ENCODE measurements at regions not wholly inside any gene's neighbourhood (a gene's known extent, or its start where the extent isn't known, plus 50 kb on each side); places are given as distances from the start of the nearest gene placed in this dataset.

DNA sequence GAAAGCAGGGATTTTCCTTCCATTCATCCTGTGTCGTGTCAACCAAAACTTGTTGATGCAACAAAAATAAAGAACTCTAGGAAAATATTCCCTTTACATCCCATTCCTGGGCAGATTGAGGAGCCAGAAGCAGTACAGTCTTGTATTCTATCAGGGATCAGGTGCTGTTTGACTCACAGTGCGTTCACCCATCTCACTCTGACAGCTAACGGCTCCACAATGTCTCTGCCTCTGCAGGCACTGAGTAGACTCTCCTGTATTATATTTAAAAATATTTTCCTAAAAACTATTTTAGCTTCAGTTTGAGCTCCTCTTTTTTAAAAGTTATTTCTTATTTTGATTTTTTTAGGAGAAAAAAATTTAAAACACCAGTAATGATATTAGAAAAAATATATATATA lies 600.6 kb upstream of the SALL3 start:
- no TSS peak for BruUV-seq (replicated peaks)
- no peaks in the 10 kb centered on the region for H4K20me1 ChIP-seq (ENCODE audit: insufficient read depth, low read length)
- CTCF ChIA-PET (ENCODE audit: unreplicated experiment): no interaction called here
- no peak overlapping the region for H3K4me3 ChIP-seq (ENCODE audit: low read depth, low read length, poor library complexity, severe bottlenecking)
- intact Hi-C loops (cut with micrococcal nuclease; ENCODE audit: unreplicated experiment): no loop called here
- H3K9me2 ChIP-seq (ENCODE audit: insufficient read depth, low read length): no peaks in the 10 kb centered on the region
- H3K36me3 ChIP-seq (ENCODE audit: insufficient read depth, low read length): no peaks in the 10 kb centered on the region
- no peaks in the 10 kb centered on the region for H3K4me1 ChIP-seq (ENCODE audit: insufficient read depth, low read length, poor library complexity, severe bottlenecking)
- POLR2A ChIA-PET: no interaction called here
- H2AFZ ChIP-seq (ENCODE audit: low read length): no peak overlapping the region
- no peak for TF ChIP-seq EZH2phosphoT487 (IDR thresholded peaks at IDR 0.05; ENCODE audit: borderline replicate concordance, low read depth, low read length)
- TF ChIP-seq, protein P1, sequence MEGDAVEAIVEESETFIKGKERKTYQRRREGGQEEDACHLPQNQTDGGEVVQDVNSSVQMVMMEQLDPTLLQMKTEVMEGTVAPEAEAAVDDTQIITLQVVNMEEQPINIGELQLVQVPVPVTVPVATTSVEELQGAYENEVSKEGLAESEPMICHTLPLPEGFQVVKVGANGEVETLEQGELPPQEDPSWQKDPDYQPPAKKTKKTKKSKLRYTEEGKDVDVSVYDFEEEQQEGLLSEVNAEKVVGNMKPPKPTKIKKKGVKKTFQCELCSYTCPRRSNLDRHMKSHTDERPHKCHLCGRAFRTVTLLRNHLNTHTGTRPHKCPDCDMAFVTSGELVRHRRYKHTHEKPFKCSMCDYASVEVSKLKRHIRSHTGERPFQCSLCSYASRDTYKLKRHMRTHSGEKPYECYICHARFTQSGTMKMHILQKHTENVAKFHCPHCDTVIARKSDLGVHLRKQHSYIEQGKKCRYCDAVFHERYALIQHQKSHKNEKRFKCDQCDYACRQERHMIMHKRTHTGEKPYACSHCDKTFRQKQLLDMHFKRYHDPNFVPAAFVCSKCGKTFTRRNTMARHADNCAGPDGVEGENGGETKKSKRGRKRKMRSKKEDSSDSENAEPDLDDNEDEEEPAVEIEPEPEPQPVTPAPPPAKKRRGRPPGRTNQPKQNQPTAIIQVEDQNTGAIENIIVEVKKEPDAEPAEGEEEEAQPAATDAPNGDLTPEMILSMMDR (conservative IDR thresholded peaks at IDR 0.05; ENCODE audit: low read length): no peak
- no peaks in the 10 kb centered on the region for H3K9me3 ChIP-seq (ENCODE audit: low read length)
- DNase-seq (ENCODE audit: low spot score): no peak
- no peak overlapping the region for H3K27ac ChIP-seq (ENCODE audit: low read depth, low read length, poor library complexity, severe bottlenecking)
- no peak overlapping the region for H3K4me2 ChIP-seq (ENCODE audit: low read length)
- H3K79me2 ChIP-seq (ENCODE audit: insufficient read depth, low read depth, low read length): no peaks in the 10 kb centered on the region

DNA sequence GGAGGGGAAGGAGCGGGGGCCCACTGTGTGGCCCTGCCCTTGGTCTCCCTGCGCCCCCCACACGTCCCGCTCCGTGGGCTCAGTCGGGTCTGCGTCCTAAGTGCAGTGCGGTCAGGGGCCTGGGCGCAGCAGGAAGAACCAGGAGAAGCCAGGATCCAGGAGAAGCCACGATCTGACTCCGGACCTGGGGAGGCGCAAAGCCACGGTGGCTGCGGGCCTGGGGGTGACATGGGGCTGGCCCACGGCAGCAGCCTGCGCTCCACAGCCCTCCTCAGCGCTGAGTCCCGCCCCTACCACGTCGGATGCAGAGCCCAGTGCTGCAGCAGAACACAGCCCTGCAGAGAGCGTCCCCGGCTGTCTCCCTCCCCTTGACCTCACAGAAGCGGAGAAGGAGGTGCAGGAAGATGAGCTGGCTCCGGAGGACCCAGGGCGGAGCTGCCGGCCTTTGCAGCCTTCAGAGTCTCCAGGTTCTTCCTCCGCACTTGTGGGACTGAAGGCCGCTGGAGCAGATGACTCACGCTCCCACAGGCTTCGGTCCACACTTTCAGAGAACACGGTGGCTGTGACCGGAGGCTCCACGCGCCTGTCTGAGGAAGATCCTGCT lies 589.2 kb upstream of the SALL3 start:
- no peak for DNase-seq (ENCODE audit: low spot score)
- Histone ChIP-seq H4K20me1 (ENCODE audit: insufficient read depth, low read length) (no peaks in the 10 kb centered on the region), H3K9me2 (ENCODE audit: insufficient read depth, low read length) (no peaks in the 10 kb centered on the region), H2AFZ (ENCODE audit: low read length) (no peak overlapping the region), H3K27ac (ENCODE audit: low read depth, low read length, poor library complexity, severe bottlenecking) (no peak overlapping the region), H3K36me3 (ENCODE audit: insufficient read depth, low read length) (no peaks in the 10 kb centered on the region), H3K4me2 (ENCODE audit: low read length) (no peak overlapping the region), H3K9me3 (ENCODE audit: low read length) (no peaks in the 10 kb centered on the region), H3K4me1 (ENCODE audit: insufficient read depth, low read length, poor library complexity, severe bottlenecking) (no peaks in the 10 kb centered on the region), H3K79me2 (ENCODE audit: insufficient read depth, low read depth, low read length) (no peaks in the 10 kb centered on the region), H3K4me3 (ENCODE audit: low read depth, low read length, poor library complexity, severe bottlenecking) (no peak overlapping the region)
- CTCF ChIA-PET (ENCODE audit: unreplicated experiment): no interaction called here
- intact Hi-C loops (cut with micrococcal nuclease; ENCODE audit: unreplicated experiment): no loop called here
- no TSS peak for BruUV-seq (replicated peaks)
- TF ChIP-seq EZH2phosphoT487 (IDR thresholded peaks at IDR 0.05; ENCODE audit: borderline replicate concordance, low read depth, low read length): no peak
- TF ChIP-seq, protein P1 (conservative IDR thresholded peaks at IDR 0.05; ENCODE audit: low read length): no peak
- POLR2A ChIA-PET: no interaction called here

DNA sequence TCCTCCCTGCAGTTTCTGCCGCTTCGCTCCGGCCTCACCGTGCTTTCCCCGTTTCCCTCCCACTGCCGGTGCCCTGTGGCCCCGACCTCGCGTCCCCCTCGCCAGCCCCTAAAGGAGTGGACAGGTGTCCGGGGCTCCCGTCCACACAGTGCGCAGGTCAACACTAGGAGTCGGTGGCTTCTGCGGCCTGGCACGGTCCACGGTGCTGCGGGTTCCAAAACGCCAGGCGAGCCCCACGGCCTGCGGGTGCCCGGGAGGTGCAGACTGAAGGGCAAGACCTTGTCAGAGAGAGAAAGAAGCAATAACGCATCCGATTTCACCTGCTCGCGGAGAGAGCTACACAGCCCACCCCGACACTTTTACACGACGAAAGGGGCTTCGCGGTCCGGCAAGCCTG lies 588.7 kb upstream of the SALL3 start:
- ChIA-PET CTCF (ENCODE audit: unreplicated experiment) (no interaction called here), POLR2A (no interaction called here)
- DNase-seq (ENCODE audit: low spot score): no peak
- H3K9me3 ChIP-seq (ENCODE audit: low read length): no peaks in the 10 kb centered on the region
- H3K79me2 ChIP-seq (ENCODE audit: insufficient read depth, low read depth, low read length): no peaks in the 10 kb centered on the region
- H2AFZ ChIP-seq (ENCODE audit: low read length): no peak overlapping the region
- intact Hi-C loops (cut with micrococcal nuclease; ENCODE audit: unreplicated experiment): no loop called here
- no TSS peak for BruUV-seq (replicated peaks)
- H4K20me1 ChIP-seq (ENCODE audit: insufficient read depth, low read length): no peaks in the 10 kb centered on the region
- H3K4me3 ChIP-seq (ENCODE audit: low read depth, low read length, poor library complexity, severe bottlenecking): no peak overlapping the region
- H3K4me1 ChIP-seq (ENCODE audit: insufficient read depth, low read length, poor library complexity, severe bottlenecking): no peaks in the 10 kb centered on the region
- H3K4me2 ChIP-seq (ENCODE audit: low read length): no peak overlapping the region
- no peak for TF ChIP-seq EZH2phosphoT487 (IDR thresholded peaks at IDR 0.05; ENCODE audit: borderline replicate concordance, low read depth, low read length)
- TF ChIP-seq, protein P1 (conservative IDR thresholded peaks at IDR 0.05; ENCODE audit: low read length): no peak
- H3K36me3 ChIP-seq (ENCODE audit: insufficient read depth, low read length): no peaks in the 10 kb centered on the region
- no peaks in the 10 kb centered on the region for H3K9me2 ChIP-seq (ENCODE audit: insufficient read depth, low read length)
- no peak overlapping the region for H3K27ac ChIP-seq (ENCODE audit: low read depth, low read length, poor library complexity, severe bottlenecking)
